ENCODE measurements at regions not wholly inside any gene's neighbourhood (a gene's known extent, or its start where the extent isn't known, plus 50 kb on each side); places are given as distances from the start of the nearest gene placed in this dataset.
"Not testable (repeated sequence)": the region's sequence is repeated elsewhere in the genome, so short reads cannot be mapped to it uniquely, and the experiment has no call there.

DNA sequence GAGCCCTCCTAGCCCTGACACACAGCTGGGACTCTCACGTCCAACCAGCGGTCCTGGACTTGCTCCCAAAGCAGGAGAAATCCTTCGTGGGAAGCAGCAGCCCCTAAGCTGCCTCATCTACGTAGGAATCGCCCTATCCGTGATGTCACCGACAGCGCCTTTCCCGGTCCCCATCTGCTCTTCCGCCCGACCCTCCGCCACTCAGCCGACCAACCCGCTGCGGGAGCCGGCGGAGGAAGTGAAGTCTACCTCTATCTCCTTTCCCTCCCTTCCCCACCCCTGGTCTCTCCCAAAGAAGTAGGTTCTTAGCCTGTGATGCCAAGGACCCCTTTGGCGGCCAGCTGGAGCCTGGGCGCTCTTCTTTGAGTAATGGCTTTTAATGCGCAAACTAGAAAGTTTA is 272.1 kb downstream of the FAM72C start:
- DNase-seq (ENCODE audit: low spot score), result no peak

- no peak for DNase-seq (ENCODE audit: low spot score)
These were observed 272.7 kb downstream of the FAM72C start for GRCh38 chr1:143699115-143699514.

DNA sequence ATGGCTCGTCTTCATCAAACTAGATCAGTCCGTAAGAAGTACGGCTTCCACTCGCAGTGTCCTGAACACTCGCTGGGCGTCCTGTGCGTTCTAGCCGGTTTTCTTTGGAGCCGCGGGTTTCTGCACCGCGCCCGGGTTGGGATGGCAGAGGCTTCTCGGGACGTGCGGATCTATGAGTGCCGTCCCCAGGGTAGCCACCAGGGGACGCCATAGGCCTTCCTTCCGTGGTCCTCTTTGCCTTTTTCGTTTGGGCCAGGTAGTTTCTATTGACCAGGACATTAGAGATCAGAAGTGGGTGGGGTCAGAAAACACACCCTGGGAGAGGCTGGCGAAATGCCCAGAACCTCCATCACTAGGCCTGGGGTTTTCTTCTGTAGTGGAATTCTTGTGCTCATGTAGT is 273.8 kb downstream of the FAM72C start:
- DNase-seq (ENCODE audit: low spot score), result no peak

GRCh38 chr1:143694085-143694484 is 277.7 kb downstream of the FAM72C start:
- DNase-seq (ENCODE audit: low spot score), result no peak

DNA sequence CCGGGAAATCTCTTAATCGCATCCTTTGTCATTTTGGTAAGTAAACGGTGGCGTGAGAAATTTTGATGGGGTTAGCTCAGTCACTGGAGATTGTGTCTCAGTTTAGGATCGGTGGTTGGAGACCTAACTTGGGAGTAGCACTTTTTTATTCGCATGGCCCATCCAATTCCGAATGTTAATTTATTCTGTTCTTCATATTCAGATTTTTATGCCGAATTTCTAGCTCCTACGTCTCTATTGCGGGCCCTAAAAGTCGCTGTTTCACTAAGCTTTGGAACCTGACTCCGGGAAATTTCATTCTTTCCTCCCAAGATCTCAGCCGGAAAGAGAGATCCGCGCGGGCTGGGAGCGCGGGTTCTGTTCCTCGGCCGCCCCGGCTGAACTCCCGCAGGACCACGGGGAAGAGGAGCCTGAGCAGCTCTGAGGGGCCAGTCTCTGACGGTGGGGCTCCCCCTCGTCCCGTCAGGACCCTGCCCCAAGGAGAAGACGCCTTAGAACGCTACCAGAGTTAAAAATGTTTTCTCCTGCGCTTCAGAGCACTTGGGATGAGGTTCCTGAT is 279.7 kb downstream of the FAM72C start:
- DNase-seq (ENCODE audit: low spot score), result no peak

GRCh38 chr1:143691400-143691891 is 280.3 kb downstream of the FAM72C start:
- no peak for DNase-seq (ENCODE audit: low spot score)

- no peak for DNase-seq (ENCODE audit: low spot score)
These were observed 282.0 kb downstream of the FAM72C start for GRCh38 chr1:143689781-143690180.

DNA sequence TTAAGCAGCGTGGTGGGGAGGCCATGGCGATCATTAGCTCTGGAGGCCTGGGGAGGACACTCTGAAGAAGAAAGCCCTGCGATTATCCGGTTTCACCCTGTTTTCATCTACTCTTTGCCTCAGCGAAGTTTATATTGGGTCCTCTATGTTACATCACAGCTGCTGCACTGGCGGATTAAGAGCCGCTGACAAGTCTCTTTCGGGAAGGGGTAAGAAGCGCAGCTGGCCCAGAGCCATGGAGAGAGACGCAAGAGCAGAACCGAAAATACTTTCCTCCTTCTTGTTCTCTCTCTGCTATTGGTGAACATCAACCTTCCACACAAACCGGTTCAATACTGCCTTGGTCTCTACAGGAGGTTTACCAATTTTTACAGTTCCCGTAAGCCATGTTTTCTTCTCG is 291.5 kb downstream of the FAM72C start:
- no peak for DNase-seq (ENCODE audit: low spot score)

DNA sequence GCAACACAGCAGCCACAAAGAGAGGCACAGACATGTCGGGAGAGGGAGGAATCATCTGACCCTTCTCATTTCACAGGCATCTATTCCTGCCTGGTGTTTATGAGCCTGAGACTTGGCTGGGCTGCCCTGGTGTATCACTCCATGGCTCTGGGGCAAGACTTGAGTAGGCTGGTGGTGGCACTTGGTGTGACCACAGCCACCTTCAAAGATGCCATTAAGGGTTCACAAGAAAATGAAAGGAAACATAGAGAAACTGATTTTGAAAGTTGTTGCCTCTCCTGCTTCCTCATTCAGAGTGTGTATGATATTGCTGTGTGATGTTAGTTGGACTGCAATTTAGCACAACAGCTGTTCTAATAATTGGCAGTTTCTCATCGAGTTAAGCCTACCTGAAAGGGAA is 298.8 kb downstream of the FAM72C start:
- DNase-seq (ENCODE audit: low spot score), result no peak

DNA sequence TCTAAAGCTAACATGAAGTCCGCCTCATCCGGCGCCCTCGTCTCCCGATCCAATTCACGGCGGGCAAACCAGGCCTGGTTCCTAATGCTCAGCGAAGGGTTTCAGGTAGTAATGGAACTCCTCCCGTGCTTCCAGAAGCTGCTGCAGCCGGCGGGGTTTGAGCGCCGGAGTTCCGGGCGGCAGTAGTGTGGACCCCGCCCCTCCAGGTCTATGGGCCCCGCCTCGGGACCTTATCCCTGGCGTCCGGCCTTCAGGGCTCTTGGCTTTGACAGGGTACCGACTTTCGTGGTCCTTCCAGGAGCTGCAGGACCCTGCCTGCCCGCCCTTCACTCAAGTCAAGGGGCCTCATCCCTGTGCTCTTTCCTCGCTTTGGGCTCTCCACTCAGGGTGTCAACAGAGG is 304.1 kb downstream of the FAM72C start:
- no peak for DNase-seq (ENCODE audit: low spot score)

- DNase-seq (ENCODE audit: low spot score), result no peak
These were observed 304.9 kb downstream of the FAM72C start for GRCh38 chr1:143666851-143667250.

DNA sequence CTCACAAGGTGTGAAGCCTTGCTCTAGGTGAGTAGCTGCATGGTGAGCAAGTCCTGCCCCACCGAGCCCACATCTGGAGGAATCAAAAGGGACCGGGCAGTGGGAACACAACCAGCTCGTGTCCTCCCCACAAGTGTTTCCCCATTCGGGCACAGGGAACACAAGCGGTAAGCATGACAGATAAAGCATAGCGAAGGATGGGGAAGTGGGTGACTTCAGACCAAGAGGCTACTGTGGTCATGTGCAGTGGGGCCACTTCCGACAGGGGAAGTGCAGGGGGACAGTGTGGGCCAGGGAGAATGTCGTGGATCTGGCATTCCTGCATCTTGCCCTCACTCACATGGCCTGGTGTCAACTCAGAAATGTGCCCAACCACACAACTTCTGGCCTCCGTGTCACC is 306.2 kb downstream of the FAM72C start:
- DNase-seq (ENCODE audit: low spot score), result no peak

GRCh38 chr1:143663056-143663455 is 308.7 kb downstream of the FAM72C start:
- not testable (repeated sequence) for DNase-seq (ENCODE audit: low spot score)

DNA sequence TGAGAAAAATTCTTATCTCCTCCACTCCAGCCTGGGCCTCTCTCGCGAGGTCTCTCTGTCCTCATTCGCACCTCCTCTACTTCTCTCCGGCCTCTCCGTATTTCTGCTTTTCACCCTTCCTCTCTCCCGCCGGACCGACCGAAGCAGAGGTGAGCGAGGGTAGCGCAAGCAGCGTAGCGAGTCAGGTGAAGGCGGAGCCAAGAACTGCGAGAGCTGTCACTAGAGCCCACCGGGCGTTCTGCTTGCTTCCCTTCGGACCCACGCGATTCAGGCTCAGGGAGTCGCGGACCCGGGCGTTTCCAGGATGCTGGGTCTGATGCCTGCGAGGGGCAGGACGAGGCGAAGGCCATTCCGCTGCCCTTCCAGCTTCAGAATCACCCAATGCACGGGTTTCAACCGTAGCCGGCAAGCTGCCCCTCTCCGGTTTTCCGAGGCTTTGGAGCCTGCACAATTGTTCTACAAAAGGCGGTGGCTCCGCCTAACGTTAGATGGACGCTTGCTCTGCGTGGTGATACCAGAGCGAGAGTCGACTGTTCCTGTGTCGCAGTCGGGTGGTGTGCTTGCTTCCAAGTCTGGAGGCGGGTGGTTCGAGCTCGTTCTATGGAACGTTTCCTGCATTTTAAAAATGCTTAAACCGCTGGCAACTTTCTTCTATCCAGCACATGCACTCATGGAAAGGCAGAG is 310.2 kb downstream of the FAM72C start:
- DNase-seq (ENCODE audit: low spot score), result no peak

DNA sequence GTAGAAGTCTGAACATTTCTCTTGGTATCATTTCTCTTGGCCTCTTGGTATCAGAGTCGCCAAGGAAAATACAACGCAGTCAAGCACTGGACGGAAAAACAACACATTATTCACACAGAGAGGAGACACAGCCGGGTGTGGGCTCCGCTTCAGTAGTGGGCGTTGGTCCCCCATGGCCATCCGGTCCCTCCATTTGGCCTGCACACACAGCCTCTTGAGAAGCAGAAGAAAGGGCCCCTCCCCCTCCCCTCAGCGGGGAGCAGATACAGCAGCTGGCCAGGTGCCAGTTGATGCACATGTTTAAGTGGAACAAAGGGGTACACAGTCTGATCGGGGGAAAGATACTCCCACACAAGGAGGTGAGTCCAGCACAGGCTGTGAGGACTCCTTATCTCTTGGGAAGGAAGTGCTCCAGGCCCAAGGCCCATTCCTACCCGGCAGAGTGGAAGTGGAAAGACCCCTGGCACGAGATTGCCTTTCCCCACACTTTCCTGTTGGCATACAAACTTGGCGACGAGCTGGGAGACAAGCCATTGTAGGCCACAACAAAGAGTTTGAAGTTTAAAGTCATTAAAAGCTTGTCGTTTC is 311.3 kb downstream of the FAM72C start:
- DNase-seq (ENCODE audit: low spot score), result no peak

DNA sequence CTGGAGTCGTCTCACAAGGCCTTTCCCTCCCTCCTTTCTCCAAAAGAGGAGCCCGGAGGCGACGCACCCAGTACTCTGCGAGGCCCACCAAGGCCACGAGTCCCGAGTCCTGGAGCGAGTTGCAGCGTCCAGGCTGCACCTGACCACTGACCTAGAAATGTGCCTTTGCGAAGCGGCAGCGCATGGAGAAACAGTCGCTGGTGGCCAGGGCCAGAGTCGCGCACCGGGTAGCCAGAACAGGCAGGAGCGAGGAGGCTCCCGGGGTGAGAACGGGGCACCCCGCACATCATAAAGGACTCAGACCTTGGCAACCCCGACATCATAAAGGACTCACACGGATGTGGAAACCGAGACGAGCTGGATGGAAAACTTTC is 318.4 kb downstream of the FAM72C start:
- DNase-seq (ENCODE audit: low spot score), result no peak

GRCh38 chr1:143652744-143653428 is 318.9 kb downstream of the FAM72C start:
- DNase-seq (ENCODE audit: low spot score), result no peak

GRCh38 chr1:143652187-143652586 is 319.6 kb downstream of the FAM72C start:
- DNase-seq (ENCODE audit: low spot score), result peak; percentile 44

GRCh38 chr1:143651350-143651992 is 320.3 kb downstream of the FAM72C start:
- no peak for DNase-seq (ENCODE audit: low spot score)

DNA sequence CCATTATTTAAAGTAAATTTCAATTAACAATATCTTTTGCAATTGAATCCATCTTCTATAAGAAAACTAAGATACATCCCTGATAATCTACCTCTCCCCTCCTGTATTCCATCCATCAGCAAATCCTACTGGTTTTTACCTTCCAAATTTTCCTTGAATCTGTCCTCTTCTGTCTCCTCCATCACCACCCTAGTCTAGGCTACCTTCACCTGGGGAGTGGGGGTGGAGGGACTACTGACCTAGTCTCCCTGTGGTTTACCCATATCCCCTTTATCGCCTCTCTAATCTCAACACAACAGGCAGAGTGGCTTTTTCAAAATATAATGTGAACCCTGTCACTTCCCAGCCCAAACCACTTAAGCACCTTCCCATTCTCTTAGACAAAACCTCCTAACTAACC is 327.8 kb downstream of the FAM72C start:
- not testable (repeated sequence) for DNase-seq (ENCODE audit: low spot score)

DNA sequence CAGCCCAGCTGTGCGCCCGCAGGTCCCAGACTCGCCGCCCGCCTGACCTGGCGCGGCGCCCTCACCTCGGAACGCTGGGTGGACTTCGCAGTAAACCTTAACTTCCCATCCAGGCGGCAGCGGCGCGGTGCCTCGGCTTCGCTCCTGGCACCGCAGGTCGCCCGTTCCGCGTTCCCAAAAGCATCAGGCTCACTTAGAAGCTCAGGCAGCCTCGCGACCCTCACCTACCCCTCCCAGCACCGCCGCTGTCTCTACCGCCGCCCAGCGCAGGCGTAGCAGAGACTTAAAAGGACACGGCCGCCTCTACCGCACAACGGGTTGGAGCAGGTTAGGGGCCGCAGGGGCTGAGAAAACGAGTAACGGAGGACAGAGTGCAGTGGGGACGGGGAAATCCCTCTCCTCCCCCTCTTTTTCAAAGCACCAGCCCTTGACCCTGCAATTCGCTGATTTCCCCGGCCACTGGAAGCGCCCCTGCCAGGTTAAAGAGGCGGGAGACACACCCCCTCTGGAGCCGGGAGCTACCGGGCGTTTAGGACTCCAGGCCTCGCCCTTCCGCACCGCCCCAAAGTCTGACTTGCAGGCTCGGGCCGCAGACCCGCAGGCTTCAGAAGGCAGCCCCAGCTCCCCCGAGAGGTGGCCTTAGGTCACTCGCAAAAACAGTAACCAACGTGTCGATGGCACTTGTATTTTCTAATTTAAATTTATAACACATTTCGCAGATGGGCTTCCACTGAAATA is 328.5 kb downstream of the FAM72C start:
- no peak for DNase-seq (ENCODE audit: low spot score)

- no peak for DNase-seq (ENCODE audit: low spot score)
These were observed 345.9 kb downstream of the FAM72C start for GRCh38 chr1:143625886-143626285.
